Gastroesophageal sphincter (tissue), 4 donors: ENCODE measurements at regions not wholly inside any gene's neighbourhood (a gene's known extent, or its start where the extent isn't known, plus 50 kb on each side); places are given as distances from the start of the nearest gene placed in this dataset.

Source experiments
- ATAC-seq: fragments of 150-250 bp; one replicate; pipeline ENCODE4 v1.9.1; 2016; ENCODE audit warnings: mild to moderate bottlenecking, moderate library complexity
- H3K27ac ChIP-seq, 4 donors: fragments of 200-600 bp; sonication (generic) in 3 of 4; 1 replicate in 3 of 4; 2 replicates in 1 of 4; pipeline ENCODE4 v1.5.1; 2016 to 2019
- H3K27me3 ChIP-seq: fragments of 200-600 bp; sonication (generic); one replicate; pipeline ENCODE4 v1.5.1; 2019
- H3K36me3 ChIP-seq, 2 donors: fragments of 200-600 bp; sonication (generic); one replicate each; pipeline ENCODE4 v1.5.1; 2019; ENCODE audit warnings: control low read depth in 1 of 2
- H3K4me1 ChIP-seq, 3 donors: fragments of 200-600 bp; sonication (generic); 1 replicate in 2 of 3; 2 replicates in 1 of 3; pipeline ENCODE4 v1.5.1; 2016 to 2019; ENCODE audit warnings: control low read depth in 2 of 3
- H3K4me3 ChIP-seq, 2 donors: fragments of 200-600 bp; sonication (generic); one replicate each; pipeline ENCODE4 v1.5.1; 2019; ENCODE audit warnings: mild to moderate bottlenecking in 1 of 2, moderate library complexity in 1 of 2
- H3K9me3 ChIP-seq, 3 donors: fragments of 200-600 bp; sonication (generic); one replicate each; pipeline ENCODE4 v1.5.1; 2017 to 2019; ENCODE audit warnings: control low read depth in 2 of 3
- CTCF ChIP-seq, 4 experiments: fragments of 200-600 bp in 2 of 4; fragments of 450-650 bp in 2 of 4; sonication (generic) in 1 of 4; IDR thresholded peaks; one replicate each; pipeline ENCODE4 v1.5.1; 2017 to 2019; ENCODE audit warnings: antibody characterized with exemption in 4 of 4, mild to moderate bottlenecking in 2 of 4, moderate library complexity in 2 of 4
- EP300 ChIP-seq: sonication (generic); formaldehyde crosslinking; IDR thresholded peaks from one replicate; pipeline ENCODE4 v1.6.1; 2017; ENCODE audit warnings: antibody characterized with exemption, mild to moderate bottlenecking
- POLR2A ChIP-seq, 2 donors: fragments of 450-650 bp; IDR thresholded peaks; one replicate each; pipeline ENCODE4 v1.6.1; 2017; ENCODE audit warnings: antibody characterized with exemption in 2 of 2, mild to moderate bottlenecking in 2 of 2, moderate library complexity in 1 of 2
- POLR2AphosphoS5 ChIP-seq: sonication (generic); formaldehyde crosslinking; IDR thresholded peaks from one replicate; pipeline ENCODE4 v1.6.1; 2017; ENCODE audit warnings: antibody characterized with exemption
- WGBS, 2 donors: methylation state at CpG; one replicate each; pipeline ENCODE4 v1.1.5; 2018; ENCODE audit warnings: low coverage in 1 of 2; 5-methylcytosine and 5-hydroxymethylcytosine counted together

DNA sequence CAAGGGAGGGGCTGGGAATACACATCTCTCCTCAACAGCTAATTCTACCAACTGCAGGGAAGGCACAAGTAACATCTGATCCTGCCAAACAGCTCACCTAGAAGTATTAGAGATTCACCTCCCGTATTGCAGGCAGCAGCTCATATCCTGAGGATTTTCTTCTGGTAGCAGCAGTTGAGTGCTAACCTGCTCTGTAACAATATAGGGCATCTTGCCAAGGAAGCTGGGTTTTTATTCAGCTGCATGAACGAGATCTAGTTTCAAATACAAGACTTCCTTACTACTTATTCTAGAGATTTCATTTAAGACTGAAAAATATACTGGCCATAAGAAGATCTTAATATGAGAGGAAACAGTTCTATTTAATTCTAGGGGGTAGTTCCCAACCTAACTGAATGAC, 261.4 kb upstream of the USP15 start:
- ATAC-seq: no peak
- Histone ChIP-seq H3K27me3 (no peaks in the 10 kb centered on the region), H3K36me3 (no peaks in the 10 kb centered on the region), H3K4me1 (no peaks in the 10 kb centered on the region), H3K9me3 (no peaks in the 10 kb centered on the region), H3K4me3 (no peak overlapping the region), H3K27ac (no peak overlapping the region)
- no peak for TF ChIP-seq POLR2A (IDR thresholded peaks at IDR 0.05)
- no peak for TF ChIP-seq CTCF (IDR thresholded peaks at IDR 0.05)
- no peak for TF ChIP-seq POLR2AphosphoS5
- no peak for TF ChIP-seq EP300
- 14 to 38% methylated on average over 1 to 2 of the region's 2 CpGs for WGBS, 2 donors

GRCh38 chr12:61999311-61999710, 260.9 kb upstream of the USP15 start:
- 63 to 67% methylated on average over 3 to 4 of the region's 4 CpGs for WGBS, 2 donors
- ATAC-seq: no peak
- H3K4me3 ChIP-seq: no peak overlapping the region

GRCh38 chr12:62001424-62001823, 258.8 kb upstream of the USP15 start:
- Histone ChIP-seq H3K36me3 (no peaks in the 10 kb centered on the region), H3K4me1 (no peaks in the 10 kb centered on the region), H3K27ac (no peak overlapping the region), H3K9me3 (no peaks in the 10 kb centered on the region), H3K27me3 (no peaks in the 10 kb centered on the region), H3K4me3 (no peak overlapping the region)
- no peak for TF ChIP-seq POLR2AphosphoS5
- TF ChIP-seq EP300: no peak
- no peak for TF ChIP-seq CTCF (IDR thresholded peaks at IDR 0.05)
- no peak for TF ChIP-seq POLR2A (IDR thresholded peaks at IDR 0.05)
- no peak for ATAC-seq
- 95 to 100% methylated on average over 1 to 5 of the region's 6 CpGs for WGBS, 2 donors

More at GRCh38 chr12:61999311-61999710, 260.9 kb upstream of the USP15 start:
- Histone ChIP-seq H3K27ac (no peak overlapping the region), H3K36me3 (no peaks in the 10 kb centered on the region), H3K4me1 (no peaks in the 10 kb centered on the region), H3K9me3 (no peaks in the 10 kb centered on the region), H3K27me3 (no peaks in the 10 kb centered on the region)
- no peak for TF ChIP-seq CTCF (IDR thresholded peaks at IDR 0.05)

- TF ChIP-seq POLR2AphosphoS5 (no peak), POLR2A (IDR thresholded peaks at IDR 0.05) (no peak), EP300 (no peak), CTCF (IDR thresholded peaks at IDR 0.05) (no peak)
- Histone ChIP-seq H3K4me3 (no peak overlapping the region), H3K36me3 (no peaks in the 10 kb centered on the region), H3K27me3 (no peaks in the 10 kb centered on the region), H3K27ac (no peak overlapping the region), H3K9me3 (no peaks in the 10 kb centered on the region), H3K4me1 (no peaks in the 10 kb centered on the region)
- WGBS, 2 donors: 100% methylated on average over 1 of the region's 1 CpG
- no peak for ATAC-seq
Observed at GRCh38 chr12:62003226-62003625, 257.0 kb upstream of the USP15 start.

- 29 to 80% methylated on average over 2 of the region's 2 CpGs for WGBS, 2 donors
- no peaks in the 10 kb centered on the region for H3K27me3 ChIP-seq
- ATAC-seq: no peak
- no peak overlapping the region for H3K27ac ChIP-seq
- H3K4me3 ChIP-seq: no peak overlapping the region
- TF ChIP-seq POLR2A (IDR thresholded peaks at IDR 0.05): no peak
- TF ChIP-seq POLR2AphosphoS5: no peak
- TF ChIP-seq EP300: no peak
- TF ChIP-seq CTCF (IDR thresholded peaks at IDR 0.05): no peak
- no peaks in the 10 kb centered on the region for H3K36me3 ChIP-seq
- H3K9me3 ChIP-seq: no peaks in the 10 kb centered on the region
- H3K4me1 ChIP-seq: no peaks in the 10 kb centered on the region
Observed at GRCh38 chr12:62003701-62004100, 256.5 kb upstream of the USP15 start.
